ENCODE measurements at regions not wholly inside any gene's neighbourhood (a gene's known extent, or its start where the extent isn't known, plus 50 kb on each side); places are given as distances from the start of the nearest gene placed in this dataset.
A peak's percentile ranks its signal among the peaks of the same experiment; 100 is the strongest.

DNA sequence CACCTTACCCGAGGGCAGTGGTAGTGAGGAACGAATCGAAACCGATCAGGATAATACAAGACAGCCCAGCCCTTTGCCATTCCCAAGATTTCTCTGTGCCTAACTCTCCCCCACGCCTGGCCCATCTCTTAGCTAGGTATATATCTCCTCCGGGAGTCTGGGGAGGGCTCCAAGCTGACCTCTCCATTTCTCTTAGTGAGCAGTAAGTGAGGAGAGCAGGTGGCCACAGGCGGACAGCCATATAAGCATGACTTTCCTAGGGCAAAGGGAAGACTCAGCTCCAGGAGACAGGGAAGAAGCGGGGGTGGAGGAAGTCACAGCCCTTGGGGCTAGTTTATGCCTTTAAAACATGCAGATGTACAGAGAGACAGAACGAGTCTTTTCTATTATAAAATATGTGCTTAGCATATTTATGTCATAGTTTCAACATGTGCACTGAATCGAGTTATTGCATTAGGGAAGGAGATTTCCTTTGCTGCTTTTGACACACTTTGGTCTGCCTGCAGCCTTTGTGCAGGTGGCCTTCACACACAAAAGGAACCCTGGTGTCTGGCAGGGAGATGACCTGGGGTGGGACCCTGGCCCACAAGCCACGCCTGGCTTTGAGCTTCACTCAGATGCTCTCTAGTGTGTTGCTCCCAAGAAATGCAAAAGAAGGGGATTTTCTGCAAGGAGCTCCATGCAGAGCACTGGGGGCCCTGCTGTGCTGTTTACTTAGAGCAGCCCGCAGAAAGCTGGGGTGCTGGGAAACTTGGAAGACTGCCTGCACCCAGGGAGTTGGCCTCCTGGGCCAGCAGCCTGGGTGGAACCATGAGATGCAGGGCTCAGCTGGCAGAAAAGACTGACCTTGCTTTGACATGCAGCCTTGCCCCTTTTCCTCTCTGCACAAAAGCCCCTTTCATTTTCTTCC, 613.3 kb downstream of the BCOR start:
- in situ Hi-C loops (cut with MboI) (no loop called here), intact Hi-C loops (cut with micrococcal nuclease) (no loop called here)
- no peaks in the 10 kb centered on the region for H3K36me3 ChIP-seq (ENCODE audit: control insufficient read depth, insufficient read depth, low read length)
- WGBS (ENCODE audit: insufficient coverage, low coverage, missing lambda C conversion rate), result 11% methylated on average over 10 of the region's 12 CpGs
- H2AFZ ChIP-seq (ENCODE audit: low read depth, low read length), result peak overlapping the region; percentile 45; the same call in 1 of the 2 replicates
- no peak for TF ChIP-seq NCOA1 (IDR thresholded peaks at IDR 0.05; ENCODE audit: low read depth)
- TF ChIP-seq OTX1 (CRISPR knock-in tag; IDR thresholded peaks at IDR 0.05), result no peak
- TF ChIP-seq ZNF232 (CRISPR knock-in tag; IDR thresholded peaks at IDR 0.05), result no peak
- no peak for TF ChIP-seq EP400 (IDR thresholded peaks at IDR 0.05)
- no peak for TF ChIP-seq SMARCA4 (IDR thresholded peaks at IDR 0.05)
- TF ChIP-seq POU5F1 (IDR thresholded peaks at IDR 0.05; ENCODE audit: borderline replicate concordance, low read depth, low read length, partially characterized antibody), result no peak
- TF ChIP-seq ELF2 (CRISPR knock-in tag; IDR thresholded peaks at IDR 0.05), result no peak
- no peak for TF ChIP-seq ZBTB49 (CRISPR knock-in tag; IDR thresholded peaks at IDR 0.05; ENCODE audit: borderline replicate concordance)
- TF ChIP-seq MLLT1 (IDR thresholded peaks at IDR 0.05), result no peak
- TF ChIP-seq ZNF511 (CRISPR knock-in tag; IDR thresholded peaks at IDR 0.05), result no peak
- TF ChIP-seq NFRKB (IDR thresholded peaks at IDR 0.05; ENCODE audit: low read depth), result no peak
- TF ChIP-seq, protein P1, sequence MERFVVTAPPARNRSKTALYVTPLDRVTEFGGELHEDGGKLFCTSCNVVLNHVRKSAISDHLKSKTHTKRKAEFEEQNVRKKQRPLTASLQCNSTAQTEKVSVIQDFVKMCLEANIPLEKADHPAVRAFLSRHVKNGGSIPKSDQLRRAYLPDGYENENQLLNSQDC (CRISPR knock-in tag; IDR thresholded peaks at IDR 0.05), result no peak
- TF ChIP-seq TSC22D4 (tag; IDR thresholded peaks at IDR 0.05), result no peak
- TF ChIP-seq CHD2 (IDR thresholded peaks at IDR 0.05; ENCODE audit: low read depth, low read length), result no peak
- TF ChIP-seq MTA2 (IDR thresholded peaks at IDR 0.05; ENCODE audit: low read depth), result no peak
- TF ChIP-seq ZFP1 (CRISPR knock-in tag; IDR thresholded peaks at IDR 0.05), result no peak
- TF ChIP-seq ZNF512 (tag; IDR thresholded peaks at IDR 0.05), result no peak
- POLR2A ChIA-PET, result no interaction called here
- CTCF ChIA-PET (ENCODE audit: low intra/inter-chr PET ratio), result no interaction called here
- H3K27ac ChIP-seq (ENCODE audit: extremely low read depth, low read depth, low read length), result no peak overlapping the region
- H3K4me2 ChIP-seq (ENCODE audit: insufficient read depth, low read length), result no peak overlapping the region
- ATAC-seq (no peak), FAIRE-seq (no peak), DNase-seq (ENCODE audit: extremely low read depth in 1 of 4, low spot score in 3 of 4) (no peak)
- H3K4me1 ChIP-seq (replicated peaks in 1 of 2; ENCODE audit: control insufficient read depth in 2 of 2, insufficient read depth in 2 of 2, low read length in 2 of 2), result peaks cover 0 to 3% of the 10 kb centered on the region in 2 experiments; a peak in 2 of 5 replicates
- no TSS peak for BruUV-seq (replicated peaks)
- no peaks in the 10 kb centered on the region for H3K9me1 ChIP-seq (ENCODE audit: control insufficient read depth, insufficient read depth, low read length)
- no peaks in the 10 kb centered on the region for H3K79me2 ChIP-seq (ENCODE audit: control insufficient read depth, insufficient read depth, low read length)
- H4K20me1 ChIP-seq (replicated peaks; ENCODE audit: control insufficient read depth, insufficient read depth, low read length), result no peaks in the 10 kb centered on the region
- H3K4me3 ChIP-seq, result no peak overlapping the region
- no peaks in the 10 kb centered on the region for H3K9me3 ChIP-seq (replicated peaks; ENCODE audit: control insufficient read depth, insufficient read depth, low read depth, low read length)
- H3K27me3 ChIP-seq (ENCODE audit: control insufficient read depth in 2 of 2, insufficient read depth in 2 of 2, low read length in 2 of 2), result no peaks in the 10 kb centered on the region
- no peak overlapping the region; a peak in 1 of 4 replicates for H3K9ac ChIP-seq (ENCODE audit: insufficient read depth in 1 of 2, low read depth in 2 of 2, low read length in 2 of 2)
